Kidney glomerular epithelial cell (primary cell): ENCODE measurements at regions not wholly inside any gene's neighbourhood (a gene's known extent, or its start where the extent isn't known, plus 50 kb on each side); places are given as distances from the start of the nearest gene placed in this dataset.
"Not testable (repeated sequence)": the region's sequence is repeated elsewhere in the genome, so short reads cannot be mapped to it uniquely, and the experiment has no call there.

ENCODE experiments used
- DNase-seq: peaks from one replicate; lab custom pipeline; 2025; lab: John Stamatoyannopoulos, UW

- no peak for DNase-seq
These were observed 2252.9 kb upstream of the AGA start for GRCh38 chr4:179695175-179695574.

- no peak for DNase-seq
These were observed 2256.1 kb upstream of the AGA start for GRCh38 chr4:179698321-179698720.

GRCh38 chr4:179709961-179710624, 2267.9 kb upstream of the AGA start:
- DNase-seq = no peak

DNA sequence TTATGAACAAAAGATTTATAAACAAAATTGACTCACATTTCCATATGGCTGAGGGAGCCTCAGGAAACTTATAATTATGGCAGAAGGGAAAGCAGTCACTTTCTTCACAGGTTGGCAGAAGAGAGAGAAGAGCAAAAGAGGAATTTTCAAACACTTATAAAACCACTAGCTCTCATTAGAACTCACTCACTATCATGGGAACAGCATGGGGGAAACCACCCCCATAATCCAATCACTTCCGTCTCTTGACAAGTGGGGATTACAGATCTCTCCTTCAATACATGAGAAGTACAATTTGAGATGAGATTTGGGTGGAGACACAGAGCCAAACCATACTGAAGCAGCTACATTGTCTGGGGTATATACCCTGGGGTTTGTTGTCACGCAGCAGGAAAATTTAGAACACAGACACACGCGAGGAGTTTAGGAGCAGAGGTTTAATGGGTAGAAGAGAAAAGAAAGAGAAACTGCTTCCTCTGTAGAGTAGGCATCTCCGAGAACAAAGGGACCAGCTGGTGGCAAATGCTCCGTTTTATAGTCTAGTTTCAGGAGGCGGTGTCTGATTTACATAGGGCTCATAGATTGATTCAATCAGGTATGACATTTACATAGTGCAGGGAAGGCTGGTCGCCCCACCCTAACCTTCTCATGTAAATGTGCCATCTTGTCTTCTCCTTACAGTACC, 2277.7 kb upstream of the AGA start:
- DNase-seq = no peak

DNA sequence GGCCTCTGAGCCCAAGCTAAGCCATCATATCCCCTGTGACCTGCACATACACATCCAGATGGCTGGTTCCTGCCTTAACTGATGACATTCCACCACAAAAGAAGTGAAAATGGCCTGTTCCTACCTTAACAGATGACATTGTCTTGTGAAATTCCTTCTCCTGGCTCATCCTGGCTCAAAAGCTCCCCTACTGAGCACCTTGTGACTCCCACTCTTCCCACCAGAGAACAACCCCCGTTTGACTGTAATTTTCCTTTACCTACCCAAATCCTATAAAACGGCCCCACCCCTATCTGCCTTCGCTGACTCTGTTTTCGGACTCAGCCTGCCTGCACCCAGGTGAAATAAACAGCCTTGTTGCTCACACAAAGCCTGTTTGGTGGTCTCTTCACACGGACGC, 2284.3 kb upstream of the AGA start:
- DNase-seq = not testable (repeated sequence)

DNA sequence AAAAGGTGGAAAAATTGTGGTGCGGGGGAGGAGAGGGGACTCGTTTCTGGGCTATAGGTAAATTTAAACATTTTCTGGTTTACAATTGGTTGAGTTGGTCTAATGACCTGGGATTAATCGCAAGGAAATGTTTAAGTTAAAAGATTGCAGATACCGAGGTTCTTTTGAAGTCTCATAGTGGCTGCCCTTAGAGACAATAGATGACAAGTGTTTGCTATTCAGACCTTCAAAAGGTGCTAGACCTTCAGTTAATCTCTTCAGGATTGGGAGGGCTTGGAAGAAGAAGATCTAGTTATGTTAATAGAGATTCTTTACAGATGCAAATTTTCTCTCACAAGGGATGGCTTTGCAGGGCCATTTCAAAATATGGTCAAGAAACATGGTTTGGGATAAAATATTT, 2286.1 kb upstream of the AGA start:
- no peak for DNase-seq

DNA sequence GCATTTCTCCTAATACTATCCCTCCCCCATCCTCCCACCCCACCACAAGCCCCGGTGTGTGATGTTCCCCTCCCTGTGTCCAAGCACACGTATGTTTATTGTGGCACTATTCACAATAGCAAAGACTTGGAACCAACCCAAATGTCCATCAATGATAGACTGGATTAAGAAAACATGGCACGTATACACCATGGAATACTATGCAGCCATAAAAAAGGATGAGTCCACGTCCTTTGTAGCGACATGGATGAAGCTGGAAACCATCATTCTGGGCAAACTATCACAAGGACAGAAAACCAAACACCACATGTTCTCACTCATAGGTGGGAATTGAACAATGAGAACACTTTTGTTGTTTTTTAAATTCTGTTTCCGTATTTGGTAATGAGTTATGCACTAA, 2294.6 kb upstream of the AGA start:
- DNase-seq = not testable (repeated sequence)

GRCh38 chr4:179738822-179739221, 2296.6 kb upstream of the AGA start:
- DNase-seq = no peak

DNA sequence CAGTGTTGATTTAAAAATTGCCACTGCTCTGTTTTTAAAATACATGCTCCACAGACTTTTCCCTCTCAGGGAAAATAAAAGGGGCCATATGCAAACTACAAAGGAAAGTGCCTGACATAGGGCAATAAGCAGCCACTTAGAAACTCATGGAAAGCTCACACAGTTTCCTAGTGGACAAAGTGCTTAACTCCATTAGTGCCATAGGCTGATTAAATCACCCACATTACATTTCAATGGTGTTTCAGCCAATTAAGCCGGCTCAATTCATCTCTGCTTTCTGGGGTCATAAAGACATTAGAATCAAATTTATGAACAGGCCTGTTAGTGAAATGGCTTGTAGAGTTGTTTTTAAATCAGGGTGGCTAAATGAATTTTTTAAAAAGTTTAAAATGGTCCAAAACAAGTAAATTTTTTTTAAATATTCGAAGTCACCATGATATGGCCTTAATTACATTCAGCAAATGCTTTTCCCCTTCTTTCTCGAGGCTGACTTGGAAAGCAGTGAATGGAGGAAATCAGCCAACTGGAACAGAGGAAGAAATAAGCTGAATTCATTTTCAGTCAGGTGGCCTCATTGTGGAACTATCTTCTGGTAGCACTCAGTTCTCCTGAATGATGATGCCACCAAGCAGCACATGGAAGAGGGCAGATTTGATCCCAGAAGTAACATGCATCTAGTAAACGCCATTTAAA, 2305.1 kb upstream of the AGA start:
- no peak for DNase-seq

DNA sequence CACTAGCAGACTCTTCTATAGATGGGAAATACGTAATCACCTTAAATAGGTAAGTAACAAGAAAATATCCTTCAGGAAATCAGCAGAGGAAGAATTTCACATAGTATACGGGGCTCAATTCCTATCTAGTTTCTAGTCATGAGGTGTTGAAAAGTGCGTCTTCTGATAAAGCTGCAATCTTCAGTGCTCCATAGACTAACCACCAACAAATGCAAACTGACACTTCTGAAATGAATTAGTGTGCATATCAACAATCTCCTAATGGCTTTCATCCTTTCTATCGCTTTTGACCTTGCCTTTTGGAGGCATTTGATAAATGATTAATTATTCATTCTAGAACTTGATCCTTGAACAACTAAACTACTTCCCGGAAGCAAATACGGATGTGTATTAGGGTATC, 2306.6 kb upstream of the AGA start:
- DNase-seq = no peak

- DNase-seq = no peak
These were observed 2308.1 kb upstream of the AGA start for GRCh38 chr4:179750374-179750773.

GRCh38 chr4:179751669-179752068, 2309.4 kb upstream of the AGA start:
- DNase-seq = no peak

DNA sequence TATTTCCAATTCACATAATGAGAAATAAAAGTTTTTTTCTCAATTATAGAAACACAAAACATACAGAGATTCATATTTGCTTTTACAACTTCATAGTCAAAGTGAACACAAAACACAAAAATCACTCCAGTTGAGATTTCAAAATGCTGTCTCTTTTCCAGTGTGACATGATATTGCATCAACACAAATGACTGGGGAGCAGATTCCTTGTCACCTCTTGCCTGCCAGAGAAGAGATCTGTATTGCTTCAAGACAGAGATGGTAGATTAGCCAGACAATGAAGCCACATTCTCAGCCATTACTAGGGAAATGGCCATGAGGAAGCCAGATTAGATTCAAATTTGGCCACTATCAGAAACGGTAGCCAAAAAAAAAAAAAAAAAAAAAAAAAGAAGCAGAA, 2313.1 kb upstream of the AGA start:
- no peak for DNase-seq

DNA sequence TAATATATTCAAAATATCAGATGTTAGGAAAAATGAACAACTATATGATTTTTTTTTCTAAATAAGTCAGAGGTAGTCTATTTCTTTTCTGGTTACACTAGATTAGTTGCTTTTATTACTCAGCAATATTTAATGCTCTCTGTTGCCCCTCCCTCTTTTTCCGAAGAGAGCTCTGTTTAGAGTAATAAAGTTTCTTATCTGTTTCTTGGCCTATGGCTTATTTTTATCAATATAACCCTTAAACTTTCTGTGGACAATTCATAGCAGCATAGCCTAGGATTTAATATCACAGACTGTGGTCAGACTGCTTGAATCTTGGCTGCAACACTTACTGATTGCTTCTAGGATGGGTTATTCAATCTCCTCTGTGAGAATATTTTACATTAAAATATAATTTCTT, 2315.4 kb upstream of the AGA start:
- no peak for DNase-seq

GRCh38 chr4:179762840-179763239, 2320.6 kb upstream of the AGA start:
- no peak for DNase-seq

DNA sequence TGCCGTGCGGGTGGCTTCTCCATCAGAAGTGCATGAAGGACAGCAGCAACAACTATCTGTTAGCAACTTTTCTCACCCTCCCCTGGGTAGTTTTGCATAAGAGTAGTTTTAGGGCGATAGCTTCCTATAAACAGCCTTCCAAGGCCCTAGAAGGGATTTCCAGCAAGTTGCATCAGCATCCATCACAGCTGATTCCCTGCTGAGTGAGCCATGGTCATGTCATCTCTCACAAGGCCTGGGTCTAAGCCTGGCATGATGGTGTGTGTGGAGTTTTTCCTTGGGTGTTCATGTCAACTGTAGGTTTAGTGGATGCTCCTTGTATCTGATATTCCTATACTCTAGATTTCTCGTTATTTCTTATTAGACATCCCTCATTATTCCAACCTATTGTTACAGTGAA, 2324.7 kb upstream of the AGA start:
- no peak for DNase-seq

- no peak for DNase-seq
These were observed 2326.8 kb upstream of the AGA start for GRCh38 chr4:179768996-179769395.

- no peak for DNase-seq
These were observed 2355.5 kb upstream of the AGA start for GRCh38 chr4:179797738-179798137.

GRCh38 chr4:179803857-179804256, 2361.6 kb upstream of the AGA start:
- DNase-seq = no peak

DNA sequence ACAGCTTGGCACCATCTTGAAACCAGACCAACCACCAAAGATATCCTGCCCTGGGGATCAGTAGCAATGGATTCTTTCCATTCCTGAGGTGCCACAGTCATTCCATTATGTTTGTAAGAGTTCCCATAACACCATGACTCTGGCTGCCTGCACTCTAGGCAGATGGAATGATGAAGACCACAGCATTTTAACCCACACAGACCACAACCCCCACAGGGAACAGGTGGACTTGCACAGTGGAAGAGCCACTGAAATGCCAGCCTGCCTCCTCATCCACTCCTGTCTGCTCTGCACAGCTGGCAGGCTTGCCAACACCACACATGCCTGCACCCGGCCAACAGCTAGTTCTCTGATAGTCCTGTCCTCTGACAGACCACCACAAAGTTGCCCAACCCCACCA, 2362.2 kb upstream of the AGA start:
- DNase-seq = no peak

- no peak for DNase-seq
These were observed 2375.1 kb upstream of the AGA start for GRCh38 chr4:179817317-179817716.

DNA sequence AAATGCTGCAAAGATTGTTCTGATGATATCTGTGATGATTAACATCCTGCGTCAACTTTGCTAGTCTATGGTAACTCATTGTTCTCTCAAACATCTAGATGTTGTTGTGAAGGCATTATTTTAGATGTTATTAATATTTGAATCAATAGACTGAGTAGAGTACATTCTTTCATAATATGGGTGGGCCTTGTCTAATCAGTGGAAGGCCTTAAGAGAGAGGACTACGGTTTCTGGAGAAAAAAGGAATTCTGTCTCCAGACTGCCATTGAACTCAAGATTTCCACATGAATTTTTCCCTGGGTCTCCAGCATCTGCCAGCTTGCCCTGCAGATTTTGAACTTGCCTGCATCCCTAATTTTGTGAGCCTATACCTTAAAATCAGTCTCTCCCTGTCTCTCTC, 2381.1 kb upstream of the AGA start:
- DNase-seq = no peak

GRCh38 chr4:179831274-179831673, 2389.0 kb upstream of the AGA start:
- DNase-seq = no peak
